Brain pericyte (primary cell): ENCODE measurements at regions not wholly inside any gene's neighbourhood (a gene's known extent, or its start where the extent isn't known, plus 50 kb on each side); places are given as distances from the start of the nearest gene placed in this dataset.
"Not testable (repeated sequence)": the region's sequence is repeated elsewhere in the genome, so short reads cannot be mapped to it uniquely, and the experiment has no call there.

Experiments
- DNase-seq: peaks from one replicate; pipeline ENCODE4 v3.0.0-alpha.2; 2012; ENCODE audit warnings: low read depth, low spot score

DNA sequence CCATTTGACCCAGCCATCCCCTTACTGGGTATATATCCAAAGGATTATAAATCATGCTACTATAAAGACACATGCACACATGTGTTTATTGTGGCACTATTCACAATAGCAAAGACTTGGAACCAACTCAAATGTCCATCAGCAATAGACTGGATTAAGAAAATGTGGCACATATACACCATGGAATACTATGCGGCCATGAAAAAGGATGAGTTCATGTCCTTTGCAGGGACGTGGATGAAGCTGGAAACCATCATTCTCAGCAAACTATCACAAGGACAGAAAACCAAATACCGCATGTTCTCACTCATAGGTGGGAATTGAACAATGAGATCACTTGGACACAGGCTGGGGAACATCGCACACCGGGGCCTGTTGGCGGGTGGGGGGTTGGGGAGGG lies 913.4 kb upstream of the DIAPH2 start:
- not testable (repeated sequence) for DNase-seq

DNA sequence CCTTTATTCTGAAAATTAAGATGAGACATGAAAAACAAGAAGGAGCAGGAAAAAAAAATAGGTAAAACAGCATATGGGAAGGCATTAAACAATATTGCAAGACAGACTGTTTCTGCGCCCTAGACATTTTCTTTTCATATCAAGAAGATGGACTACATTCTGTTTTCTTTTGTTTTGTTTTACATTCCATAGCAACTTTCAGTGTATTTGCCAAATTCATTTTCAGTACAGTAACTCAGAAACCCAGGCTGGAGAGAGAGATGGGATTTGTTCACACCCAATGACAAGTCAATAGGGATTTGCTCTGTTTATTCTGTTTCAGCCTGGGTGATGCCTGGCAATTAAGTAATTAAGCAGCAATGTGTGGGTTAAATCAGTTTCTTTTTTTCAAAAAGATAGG lies 892.8 kb upstream of the DIAPH2 start:
- no peak for DNase-seq

DNA sequence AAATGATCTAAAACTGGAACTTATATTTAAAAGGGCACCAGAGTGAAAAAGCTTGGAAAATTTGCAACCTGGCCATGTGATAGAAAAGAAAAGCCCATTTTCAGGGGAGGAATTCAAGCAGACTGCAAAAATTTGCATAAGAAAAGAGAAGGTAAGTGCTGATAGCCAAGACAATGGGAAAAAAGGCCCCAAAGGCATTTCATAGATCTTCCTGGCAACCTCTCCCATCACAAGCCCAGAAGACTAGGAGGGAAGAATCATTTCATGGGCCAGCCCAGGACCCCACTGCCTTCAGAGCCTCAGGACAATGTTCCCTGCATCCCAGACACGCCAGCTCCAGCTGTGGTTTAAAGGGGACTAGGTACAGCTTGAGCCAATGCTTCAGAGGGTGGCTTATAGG lies 887.3 kb upstream of the DIAPH2 start:
- DNase-seq, result no peak

DNA sequence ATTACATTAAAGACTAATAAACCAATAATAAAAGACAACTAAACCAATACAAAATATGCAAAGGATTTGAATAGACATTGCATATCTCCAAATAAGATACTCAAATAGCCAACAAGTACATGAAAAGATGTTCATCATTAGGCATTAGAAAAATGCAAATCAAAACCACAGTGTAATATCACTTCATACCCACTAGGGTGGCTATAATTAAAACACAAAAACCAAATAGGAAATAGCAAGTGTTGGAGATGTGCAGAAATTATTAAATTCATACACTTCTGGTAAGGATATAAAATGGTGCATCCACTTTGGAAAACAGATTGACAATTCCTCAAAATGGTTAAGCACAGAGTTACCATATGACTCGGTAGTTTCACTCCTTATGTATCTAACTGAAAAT lies 860.8 kb upstream of the DIAPH2 start:
- DNase-seq, result no peak

DNA sequence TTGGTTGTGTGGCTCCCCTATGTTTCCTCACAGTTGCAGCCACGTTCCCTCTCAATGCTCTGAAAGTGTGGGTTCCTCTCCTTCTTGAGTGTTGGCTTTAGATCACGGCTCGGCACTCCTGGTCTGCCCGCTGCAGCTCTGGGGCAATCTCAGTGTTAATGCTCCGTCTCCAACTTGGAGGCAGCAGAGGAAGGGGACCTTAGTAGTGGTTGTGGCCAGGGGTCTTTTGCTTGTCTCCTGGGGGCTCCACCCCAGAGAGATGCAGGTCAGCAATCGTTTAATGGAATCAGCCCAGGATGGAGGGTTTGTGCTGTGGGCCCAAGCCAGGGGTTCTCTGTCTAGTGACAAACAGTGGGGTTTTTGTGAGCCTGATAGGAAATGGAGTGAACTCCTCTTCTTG lies 849.4 kb upstream of the DIAPH2 start:
- no peak for DNase-seq

DNA sequence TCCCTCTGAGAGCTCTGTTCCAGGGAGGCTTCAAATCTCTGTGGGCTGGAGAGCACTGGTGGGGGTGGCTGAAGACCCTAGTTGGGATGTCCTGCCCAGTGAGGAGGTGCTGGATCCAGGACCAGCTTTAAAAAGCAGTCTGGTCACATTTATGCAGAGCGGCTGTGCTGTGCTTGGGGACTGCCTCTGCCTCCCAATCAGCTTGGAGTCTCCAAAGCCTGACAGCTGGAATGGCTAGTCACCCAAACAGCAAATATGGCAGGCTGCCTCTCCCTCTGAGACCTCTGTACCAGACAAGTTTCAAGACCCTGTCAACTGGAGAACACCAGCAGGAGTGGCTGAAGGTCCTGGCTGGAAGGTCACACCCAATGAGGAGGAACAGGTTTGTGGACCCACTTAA lies 848.1 kb upstream of the DIAPH2 start:
- no peak for DNase-seq

DNA sequence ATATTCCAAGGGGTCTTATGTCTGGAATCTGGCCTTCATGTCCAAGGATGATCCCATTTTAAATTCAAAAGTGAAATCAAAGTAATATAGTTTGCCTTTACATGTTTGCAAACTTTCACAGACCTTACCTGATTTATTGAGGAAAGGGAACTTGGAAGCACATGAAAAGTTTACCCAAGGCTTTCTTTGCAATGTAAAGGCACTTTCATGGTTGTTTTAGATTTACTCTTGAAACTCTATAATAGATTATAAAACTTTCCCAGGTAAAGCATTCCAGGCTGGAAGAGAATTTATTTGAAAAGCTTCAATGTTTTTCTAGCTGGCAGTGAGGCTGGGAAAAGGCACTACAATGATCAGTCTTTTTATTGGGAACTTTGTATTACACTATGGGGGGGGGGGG lies 842.8 kb upstream of the DIAPH2 start:
- no peak for DNase-seq

DNA sequence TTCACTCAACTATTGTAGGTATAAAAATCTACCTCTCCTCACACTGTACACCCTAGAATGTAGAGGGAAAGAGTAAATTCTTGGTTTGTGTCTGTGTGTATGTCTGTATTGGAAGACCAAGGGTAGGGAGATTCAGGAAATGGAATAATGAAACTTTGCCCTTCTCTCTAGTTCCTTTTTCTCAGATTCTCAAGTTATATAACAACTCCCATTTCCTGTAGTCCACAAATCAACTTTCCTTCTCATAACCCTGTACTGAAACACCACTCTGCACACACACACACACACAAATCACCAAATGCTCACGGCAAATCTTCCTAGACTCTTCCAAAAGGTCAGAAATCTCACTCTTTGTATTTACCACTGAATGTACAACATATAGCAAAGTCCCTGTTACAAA lies 824.5 kb upstream of the DIAPH2 start:
- no peak for DNase-seq

DNA sequence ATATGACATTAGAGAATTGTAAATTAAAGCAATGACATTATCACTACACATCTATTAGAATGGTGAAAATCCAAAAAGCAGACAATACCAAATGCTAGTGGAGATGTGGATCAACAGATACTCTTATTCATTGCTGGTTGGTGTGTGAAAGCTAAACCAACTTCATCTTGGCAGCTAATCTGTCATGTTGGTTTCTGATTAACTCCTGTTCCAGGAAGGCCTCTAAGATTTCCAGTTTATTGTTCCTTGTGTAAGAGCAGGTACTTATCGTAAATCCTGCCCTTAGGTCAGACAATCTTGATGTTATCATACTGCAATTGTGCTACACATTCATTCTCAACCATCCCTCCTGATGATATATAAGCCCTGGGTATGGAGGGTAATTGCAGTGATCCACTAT lies 809.0 kb upstream of the DIAPH2 start:
- DNase-seq, result no peak

DNA sequence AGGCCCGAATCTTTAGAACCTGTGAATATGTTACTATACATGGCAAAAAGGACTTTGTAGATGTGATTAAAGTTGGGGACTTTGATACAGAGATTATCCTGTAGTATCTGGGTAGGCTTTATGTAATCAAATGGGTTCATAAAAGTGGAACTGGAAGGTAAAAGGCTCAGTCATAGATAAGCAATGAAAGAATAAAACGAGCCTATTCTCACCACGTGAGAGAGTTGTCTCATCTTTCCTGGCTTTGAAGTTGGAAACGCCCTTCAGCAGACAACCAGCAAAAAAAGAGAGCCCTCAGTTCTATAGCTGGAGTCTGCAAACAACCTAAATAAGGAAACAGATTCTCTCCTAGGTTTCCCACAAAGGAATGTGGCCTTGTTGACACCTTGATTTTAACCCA lies 805.8 kb upstream of the DIAPH2 start:
- no peak for DNase-seq

DNA sequence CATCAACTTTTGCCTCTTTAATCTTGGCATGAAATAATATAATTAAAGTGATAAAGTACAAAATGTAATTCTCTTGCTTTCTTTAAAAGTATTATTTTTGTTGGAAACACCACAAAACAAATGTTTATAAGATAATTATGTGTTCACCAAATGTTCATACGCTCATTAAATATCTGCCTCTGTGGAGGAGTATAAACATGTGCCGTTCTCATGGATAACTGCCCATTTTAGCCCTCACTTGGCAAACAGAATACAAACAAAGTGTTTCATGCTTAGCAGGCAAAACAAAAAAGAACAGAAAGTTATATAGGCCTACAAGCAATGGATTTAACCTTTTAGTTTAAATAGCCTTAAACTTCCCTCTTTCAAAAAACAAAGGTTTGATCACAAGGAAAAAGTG lies 800.5 kb upstream of the DIAPH2 start:
- DNase-seq, result peak; percentile 18

DNA sequence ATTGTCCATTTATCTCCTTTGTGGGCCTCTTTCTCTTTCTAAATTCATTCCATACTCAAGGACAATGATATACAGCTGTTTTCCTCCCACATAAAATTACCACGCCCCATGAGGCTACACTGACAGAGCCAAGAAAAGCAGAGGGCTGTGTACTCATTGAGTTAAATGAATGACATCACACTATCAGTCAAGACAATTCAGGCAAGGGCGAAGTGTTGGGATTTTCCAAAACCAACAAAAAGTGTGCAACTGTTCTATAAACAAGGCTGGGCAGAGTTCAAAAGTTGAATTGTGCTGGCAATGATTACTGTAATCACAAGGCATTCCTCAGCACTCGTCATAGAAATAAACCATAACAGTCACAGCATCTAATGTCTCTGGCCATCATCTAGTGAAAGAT lies 799.6 kb upstream of the DIAPH2 start:
- peak; percentile 58 for DNase-seq

DNA sequence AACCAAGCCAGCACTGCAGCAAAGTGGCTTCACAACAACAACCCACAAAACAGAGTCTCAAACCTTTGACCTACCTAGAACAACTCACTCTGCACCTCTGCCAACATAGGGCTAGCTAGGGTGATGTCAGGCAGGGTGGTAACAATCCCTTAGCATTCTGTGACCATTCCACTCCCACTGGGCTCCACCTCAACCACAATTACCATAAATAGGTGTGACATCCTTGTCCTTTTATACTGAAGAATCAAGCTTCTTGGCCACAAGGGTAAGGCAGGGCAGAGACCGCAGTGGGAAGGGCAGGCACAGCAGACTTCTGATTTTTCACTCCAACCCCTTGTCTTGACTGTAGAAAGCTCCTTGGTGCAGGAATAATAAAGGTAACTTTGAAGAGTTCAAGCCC lies 795.4 kb upstream of the DIAPH2 start:
- no peak for DNase-seq

DNA sequence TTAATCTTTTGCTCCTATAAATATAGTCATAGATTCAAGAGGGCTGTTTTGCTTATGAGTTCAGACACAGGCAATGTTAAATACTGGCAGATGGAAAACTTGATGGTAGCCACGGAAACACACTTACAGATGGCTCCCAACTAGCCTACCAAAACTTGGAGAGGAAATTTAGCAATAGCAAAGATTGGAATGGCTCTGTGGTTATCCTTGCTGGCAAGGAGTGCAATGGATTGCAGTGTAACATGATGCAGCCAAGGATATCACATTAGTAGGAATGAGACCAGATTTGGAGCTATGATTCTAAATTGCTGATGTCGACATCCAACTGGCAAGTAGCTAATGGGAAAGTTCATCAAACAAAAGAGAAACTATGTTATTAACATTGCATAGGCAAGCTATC lies 791.0 kb upstream of the DIAPH2 start:
- no peak for DNase-seq

DNA sequence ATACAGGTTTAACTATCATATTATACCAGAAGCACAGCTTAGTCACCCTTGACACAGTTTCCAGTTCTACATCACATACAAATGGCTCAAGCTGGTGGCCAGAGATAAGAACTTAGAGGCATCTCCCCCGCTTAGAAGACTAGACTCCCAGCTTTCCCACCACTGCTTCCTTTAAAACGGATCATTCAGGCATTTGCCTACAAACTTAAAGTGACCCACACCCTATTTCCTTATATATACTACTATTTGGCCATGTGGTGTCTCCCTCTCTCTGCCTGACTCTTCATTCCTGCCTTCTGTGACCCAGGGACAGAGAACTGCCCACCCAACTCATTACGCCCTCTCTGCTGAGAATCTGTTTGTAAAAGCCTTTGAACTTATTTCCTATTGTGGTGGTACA lies 781.2 kb upstream of the DIAPH2 start:
- no peak for DNase-seq

DNA sequence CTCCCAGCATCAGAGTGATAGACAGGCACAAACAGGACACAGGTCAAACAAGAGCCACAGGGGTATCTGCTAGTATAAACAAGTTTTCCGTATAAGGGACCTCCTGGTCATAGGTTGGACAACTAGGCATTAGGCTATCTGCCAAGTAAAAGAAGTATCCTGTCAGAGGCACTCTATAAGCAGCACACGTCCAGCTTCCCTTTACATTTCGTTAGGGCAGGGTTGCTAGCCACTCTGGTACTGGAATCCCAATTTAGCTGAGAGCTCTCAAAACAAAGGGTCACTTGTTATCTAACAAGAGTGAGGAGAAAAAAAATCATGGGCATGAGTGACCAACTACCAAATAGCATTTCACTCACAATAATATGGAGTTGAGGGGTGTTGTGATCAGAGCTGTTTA lies 780.7 kb upstream of the DIAPH2 start:
- DNase-seq, result no peak

DNA sequence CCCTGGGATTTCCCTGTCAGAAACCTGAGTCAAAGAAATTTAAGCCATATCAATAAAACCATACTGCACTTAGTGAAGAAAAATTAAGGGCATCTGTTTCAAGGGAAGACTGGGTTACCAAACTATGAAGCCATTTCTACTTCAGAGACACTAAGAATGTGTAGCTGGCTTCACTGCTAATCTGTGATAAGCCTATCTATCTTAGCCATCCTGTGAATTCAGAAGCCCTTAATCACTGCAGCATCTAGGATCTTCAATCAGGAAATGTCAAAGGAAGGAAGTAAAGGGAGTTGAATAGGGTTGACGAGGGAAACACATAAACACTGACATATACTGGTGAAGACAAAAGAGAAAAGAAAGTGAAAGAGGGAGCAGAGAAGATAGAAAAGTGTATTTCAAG lies 777.6 kb upstream of the DIAPH2 start:
- DNase-seq, result no peak

DNA sequence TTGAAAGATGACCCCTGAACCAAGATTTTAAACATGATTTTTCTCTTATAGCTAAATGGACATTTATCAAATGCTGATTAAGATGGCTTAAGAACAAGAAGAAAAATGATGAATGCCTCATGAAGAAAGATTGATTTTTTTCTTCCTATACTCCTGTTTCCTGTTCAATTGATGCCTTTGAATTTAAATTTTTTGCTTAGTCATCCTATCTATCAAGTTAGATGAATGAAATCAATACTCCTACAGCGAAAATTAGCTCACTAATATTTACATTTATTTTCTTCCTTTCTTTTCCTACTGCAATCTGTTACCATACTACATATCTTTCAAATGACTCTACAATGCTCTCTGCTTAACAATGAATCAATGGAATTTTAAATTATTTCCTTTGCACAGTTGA lies 773.6 kb upstream of the DIAPH2 start:
- no peak for DNase-seq

DNA sequence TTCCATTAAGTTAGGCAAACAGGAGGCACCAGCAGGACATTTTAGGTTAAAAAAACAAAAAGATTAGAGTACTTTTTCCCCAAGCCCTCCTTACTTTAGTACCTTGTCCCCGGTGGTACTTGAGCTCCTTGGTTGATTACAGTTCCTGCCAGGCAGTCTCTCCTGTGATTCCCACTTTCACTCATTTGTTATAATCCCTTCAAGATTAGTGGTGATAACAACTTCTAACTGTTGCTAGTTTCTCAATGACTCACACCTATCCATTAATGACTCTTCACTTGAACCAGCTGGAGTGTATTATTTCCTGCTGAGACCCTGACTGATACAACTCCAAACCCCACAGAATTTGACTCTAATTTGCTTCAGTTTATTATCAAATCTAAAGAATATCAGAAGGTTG lies 765.0 kb upstream of the DIAPH2 start:
- no peak for DNase-seq

DNA sequence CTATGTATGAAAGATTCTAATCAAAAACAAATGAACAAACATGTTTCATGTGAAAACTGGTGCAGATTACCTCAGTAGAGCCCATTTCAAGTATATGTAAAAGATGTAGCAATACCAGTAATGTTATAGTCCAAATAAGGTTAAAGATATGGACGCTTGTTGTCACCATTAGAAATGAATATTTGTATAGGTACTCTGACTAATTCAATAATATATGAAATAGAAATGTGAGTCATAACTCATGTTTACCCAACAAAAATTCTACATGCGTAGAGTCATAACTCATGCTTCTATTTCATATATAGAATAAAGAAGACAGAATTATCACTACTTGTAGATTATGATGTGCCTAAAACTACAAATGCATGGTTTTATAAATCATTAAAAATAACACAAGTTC lies 739.1 kb upstream of the DIAPH2 start:
- no peak for DNase-seq

DNA sequence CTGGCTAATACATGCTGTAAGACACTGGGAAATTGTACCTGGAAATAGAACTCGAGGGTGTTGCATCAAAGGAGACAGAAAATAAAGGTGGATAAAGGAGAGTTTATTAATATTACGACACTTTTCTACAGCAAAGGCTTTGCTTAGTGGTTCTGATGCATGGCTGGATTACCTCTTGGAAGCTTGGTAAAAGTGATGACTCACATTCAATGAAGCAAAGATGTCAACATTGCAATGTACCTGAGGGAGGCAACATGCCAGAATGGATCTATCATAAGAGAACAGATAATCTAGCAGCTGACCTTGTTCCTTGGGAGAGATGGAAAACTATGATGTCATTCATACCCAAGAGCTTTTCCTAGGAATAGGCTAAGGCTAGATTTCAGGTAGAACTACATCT lies 735.1 kb upstream of the DIAPH2 start:
- no peak for DNase-seq

DNA sequence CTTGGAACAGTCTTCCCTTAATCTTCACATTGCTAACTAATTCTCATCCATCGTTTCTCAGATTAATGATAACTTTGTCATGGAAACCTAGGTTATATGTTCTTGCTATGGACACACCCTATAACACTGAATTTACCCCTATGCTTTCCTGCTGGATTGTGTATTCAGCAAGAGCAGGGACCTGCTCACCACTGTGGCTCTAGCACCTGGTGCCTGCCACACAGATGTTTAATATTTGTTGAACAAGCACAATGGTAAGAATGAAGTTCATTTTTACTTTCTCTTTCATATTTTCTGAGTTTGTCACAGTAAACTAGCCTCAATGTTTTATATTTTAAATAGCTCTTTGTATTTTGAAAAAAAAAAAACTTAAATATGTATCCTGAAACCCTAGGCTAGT lies 734.0 kb upstream of the DIAPH2 start:
- DNase-seq, result no peak

DNA sequence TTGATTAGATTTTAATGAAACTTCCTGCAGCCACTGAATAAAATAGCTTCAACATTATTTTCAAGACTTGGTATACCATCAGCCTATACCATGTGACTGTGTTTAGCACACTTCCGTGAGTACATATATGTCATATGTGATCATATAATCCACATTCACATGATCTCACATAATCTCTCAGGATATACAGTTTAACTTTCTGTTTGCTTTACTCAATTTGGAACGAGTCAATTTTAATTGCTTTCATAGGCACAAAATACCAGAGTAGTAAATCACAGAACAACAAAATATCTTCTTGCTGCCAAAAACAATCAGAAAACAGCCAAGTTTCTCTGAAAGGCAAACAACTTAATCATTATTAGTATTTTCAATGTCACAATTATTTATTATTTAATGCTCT lies 731.1 kb upstream of the DIAPH2 start:
- no peak for DNase-seq

DNA sequence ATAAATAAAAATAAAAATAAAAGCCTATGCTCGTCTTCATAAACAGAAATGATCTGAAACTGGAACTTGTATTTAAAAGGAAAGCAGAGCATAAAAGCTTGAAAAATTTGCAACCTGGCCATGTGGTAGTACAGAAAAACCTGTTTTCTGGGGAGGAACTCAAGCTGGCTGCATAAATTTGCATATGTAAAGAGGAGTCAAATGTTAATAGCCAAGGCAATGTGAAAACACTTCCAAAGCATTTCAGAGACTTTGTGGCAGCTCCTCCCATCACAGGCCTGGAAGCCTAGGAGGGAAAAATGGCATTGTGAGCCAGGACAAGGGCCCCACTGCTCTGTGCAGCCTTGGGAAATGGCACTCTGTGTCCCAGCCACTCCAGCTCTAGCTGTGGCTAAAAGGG lies 727.9 kb upstream of the DIAPH2 start:
- no peak for DNase-seq
